B cell (primary cell): ENCODE measurements at regions not wholly inside any gene's neighbourhood (a gene's known extent, or its start where the extent isn't known, plus 50 kb on each side); places are given as distances from the start of the nearest gene placed in this dataset.

ENCODE experiments used
- CTCF ChIP-seq: fragments of 200-600 bp; IDR thresholded peaks from one replicate; pipeline ENCODE4 v1.8.0; 2022; ENCODE audit warnings: antibody characterized with exemption, mild to moderate bottlenecking
- EZH2 ChIP-seq: IDR thresholded peaks from 2 replicates; pipeline ENCODE4 v1.6.1; 2012; ENCODE audit warnings: borderline replicate concordance, low read depth, mild to moderate bottlenecking, moderate library complexity, low read length; ENCODE audit not compliant: insufficient read depth, poor library complexity, severe bottlenecking

DNA sequence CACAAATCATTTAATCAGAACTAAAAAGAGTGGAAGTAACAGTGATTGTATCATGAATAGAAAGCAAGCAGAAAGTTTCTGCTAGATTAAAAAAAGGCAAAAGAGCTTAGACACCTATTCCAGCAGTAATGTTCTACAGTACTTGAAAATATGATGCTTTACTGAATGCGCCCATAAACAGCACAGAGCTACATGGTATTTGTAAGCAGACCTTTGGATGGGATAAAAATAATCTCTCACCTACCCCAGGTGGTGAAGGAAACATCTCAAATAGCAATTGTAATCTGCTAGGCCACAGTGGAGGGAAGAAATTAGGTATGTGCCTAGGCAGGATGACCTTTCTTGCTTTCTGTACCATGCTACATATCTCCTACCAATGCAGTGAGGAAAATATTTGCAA, 280.9 kb upstream of the PRKX start:
- TF ChIP-seq CTCF (no peak), EZH2 (no peak)
